GM23338 (cell line): ENCODE measurements at regions not wholly inside any gene's neighbourhood (a gene's known extent, or its start where the extent isn't known, plus 50 kb on each side); places are given as distances from the start of the nearest gene placed in this dataset.

Source experiments
- ATAC-seq: fragments of 200-7000 bp; cut with Tn5 transposase; 3 replicates; pipeline ENCODE4 v1.9.1; 2020
- DNase-seq: peaks from one replicate; pipeline ENCODE4 v3.0.0-alpha.2; 2015; ENCODE audit warnings: low spot score
- H2AFZ ChIP-seq: fragments of 200-600 bp; sonication (generic); 2 replicates; pipeline ENCODE4 v1.8.0; 2016; ENCODE audit warnings: antibody characterized with exemption, mild to moderate bottlenecking, moderate library complexity
- H3F3A ChIP-seq: fragments of 200-600 bp; sonication (generic); replicated peaks from 2 replicates; pipeline ENCODE4 v1.8.0; 2017; ENCODE audit warnings: antibody characterized with exemption, mixed run types, low read depth
- H3K27ac ChIP-seq: fragments of 200-600 bp; sonication (generic); 2 replicates; pipeline ENCODE4 v1.6.1; 2016; ENCODE audit warnings: low read depth
- H3K27me3 ChIP-seq: fragments of 200-600 bp; sonication (generic); 2 replicates; pipeline ENCODE4 v1.8.0; 2016; ENCODE audit warnings: mild to moderate bottlenecking, mixed run types, moderate library complexity; ENCODE audit not compliant: insufficient read depth
- H3K36me3 ChIP-seq: fragments of 200-600 bp; sonication (generic); 2 replicates; pipeline ENCODE4 v1.8.0; 2016; ENCODE audit warnings: mild to moderate bottlenecking; ENCODE audit not compliant: insufficient read depth
- H3K4me1 ChIP-seq: fragments of 200-600 bp; sonication (generic); 2 replicates; pipeline ENCODE4 v1.8.0; 2016; ENCODE audit warnings: mild to moderate bottlenecking, moderate library complexity; ENCODE audit not compliant: insufficient read depth
- H3K4me2 ChIP-seq: fragments of 200-600 bp; sonication (generic); 2 replicates; pipeline ENCODE4 v1.7.1; 2017; ENCODE audit warnings: mixed run types
- H3K4me3 ChIP-seq: fragments of 200-600 bp; sonication (generic); 2 replicates; pipeline ENCODE4 v1.6.1; 2016; ENCODE audit warnings: mixed run types
- H3K79me2 ChIP-seq: fragments of 200-600 bp; sonication (generic); replicated peaks from 2 replicates; pipeline ENCODE4 v1.8.0; 2017; ENCODE audit warnings: mild to moderate bottlenecking; ENCODE audit not compliant: insufficient read depth
- H3K9me2 ChIP-seq: fragments of 200-600 bp; sonication (generic); 2 replicates; pipeline ENCODE4 v1.8.0; 2017; ENCODE audit not compliant: insufficient read depth
- H4K20me1 ChIP-seq: fragments of 200-600 bp; sonication (generic); replicated peaks from 2 replicates; pipeline ENCODE4 v1.8.0; 2017; ENCODE audit warnings: mild to moderate bottlenecking; ENCODE audit not compliant: insufficient read depth
- H3K27ac Mint-ChIP-seq: 2 replicates; pipeline ENCODE4 v1.8.0; 2020; ENCODE audit warnings: inconsistent platforms, mild to moderate bottlenecking, moderate library complexity, mixed read lengths
- H3K27me3 Mint-ChIP-seq: 3 replicates; pipeline ENCODE4 v1.8.0; 2022; ENCODE audit warnings: low read depth, mild to moderate bottlenecking, moderate library complexity, mixed read lengths, inconsistent platforms; ENCODE audit not compliant: insufficient read depth, poor library complexity
- H3K36me3 Mint-ChIP-seq: 3 replicates; pipeline ENCODE4 v1.8.0; 2021; ENCODE audit warnings: low read depth, mild to moderate bottlenecking, inconsistent platforms, moderate library complexity, mixed read lengths
- H3K4me1 Mint-ChIP-seq: 3 replicates; pipeline ENCODE4 v1.8.0; 2020; ENCODE audit warnings: mild to moderate bottlenecking, inconsistent platforms, mixed read lengths
- H3K4me3 Mint-ChIP-seq: 3 replicates; pipeline ENCODE4 v1.8.0; 2021; ENCODE audit warnings: moderate library complexity, mild to moderate bottlenecking, inconsistent platforms, mixed read lengths
- H3K9me3 Mint-ChIP-seq: 3 replicates; pipeline ENCODE4 v1.8.0; 2020; ENCODE audit warnings: moderate library complexity, mild to moderate bottlenecking, inconsistent platforms, mixed read lengths
- CREB1 ChIP-seq: fragments of 250-450 bp; sonication (Bioruptor Pico); IDR thresholded peaks from 2 replicates; pipeline ENCODE4 v1.5.0; 2020; ENCODE audit warnings: low read depth, mild to moderate bottlenecking, moderate library complexity
- EZH2 ChIP-seq: fragments of 200-600 bp; sonication (generic); IDR thresholded peaks from one replicate; pipeline ENCODE4 v1.8.0; 2017; ENCODE audit warnings: antibody characterized with exemption, mild to moderate bottlenecking, low read depth; ENCODE audit not compliant: unreplicated experiment
- EZH2phosphoT487 ChIP-seq: fragments of 200-600 bp; sonication (generic); IDR thresholded peaks from one replicate; pipeline ENCODE4 v1.8.1; 2018; ENCODE audit warnings: antibody characterized with exemption; ENCODE audit not compliant: unreplicated experiment
- JUNB ChIP-seq: IDR thresholded peaks from one replicate; pipeline ENCODE4 v1.6.1; 2016; ENCODE audit warnings: antibody characterized with exemption; ENCODE audit not compliant: unreplicated experiment
- NANOG ChIP-seq: IDR thresholded peaks from 2 replicates; pipeline ENCODE4 v1.6.1; 2016; ENCODE audit warnings: antibody characterized with exemption, borderline replicate concordance
- POLR2AphosphoS5 ChIP-seq: IDR thresholded peaks from 2 replicates; pipeline ENCODE4 v1.6.1; 2016; ENCODE audit warnings: antibody characterized with exemption, low read depth
- STAT1 ChIP-seq: IDR thresholded peaks from one replicate; pipeline ENCODE4 v1.6.1; 2016; ENCODE audit warnings: antibody characterized with exemption; ENCODE audit not compliant: unreplicated experiment
- ZNF114 ChIP-seq: fragments of 250-450 bp; sonication (Bioruptor Pico); IDR thresholded peaks from 2 replicates; pipeline ENCODE4 v1.5.0; 2020; ENCODE audit warnings: mild to moderate bottlenecking, moderate library complexity
- ZNF331 ChIP-seq: fragments of 250-450 bp; sonication (Bioruptor Pico); IDR thresholded peaks from 2 replicates; pipeline ENCODE4 v1.5.0; 2020; ENCODE audit warnings: low read depth, mild to moderate bottlenecking, moderate library complexity
- TF ChIP-seq, protein P1 (sequence below): IDR thresholded peaks from one replicate; pipeline ENCODE4 v1.6.1; 2018; ENCODE audit warnings: antibody characterized with exemption; ENCODE audit not compliant: unreplicated experiment
- TF ChIP-seq, protein P2 (sequence below): IDR thresholded peaks from 2 replicates; pipeline ENCODE4 v1.6.1; 2016; ENCODE audit warnings: antibody characterized with exemption
- TF ChIP-seq, protein P3 (sequence below), 2 experiments: fragments of 200-600 bp in 1 of 2; sonication (generic) in 1 of 2; conservative IDR thresholded peaks; 2 replicates each; pipeline versions ENCODE4 v1.5.1 to v1.6.1; 2016 to 2017; ENCODE audit warnings: antibody characterized with exemption in 2 of 2, low read depth in 2 of 2, mild to moderate bottlenecking in 2 of 2, moderate library complexity in 1 of 2
- TF ChIP-seq, protein P4 (sequence below): fragments of 250-450 bp; sonication (Bioruptor Pico); IDR thresholded peaks from 2 replicates; pipeline ENCODE4 v1.5.0; 2020; ENCODE audit warnings: mild to moderate bottlenecking, moderate library complexity

DNA sequence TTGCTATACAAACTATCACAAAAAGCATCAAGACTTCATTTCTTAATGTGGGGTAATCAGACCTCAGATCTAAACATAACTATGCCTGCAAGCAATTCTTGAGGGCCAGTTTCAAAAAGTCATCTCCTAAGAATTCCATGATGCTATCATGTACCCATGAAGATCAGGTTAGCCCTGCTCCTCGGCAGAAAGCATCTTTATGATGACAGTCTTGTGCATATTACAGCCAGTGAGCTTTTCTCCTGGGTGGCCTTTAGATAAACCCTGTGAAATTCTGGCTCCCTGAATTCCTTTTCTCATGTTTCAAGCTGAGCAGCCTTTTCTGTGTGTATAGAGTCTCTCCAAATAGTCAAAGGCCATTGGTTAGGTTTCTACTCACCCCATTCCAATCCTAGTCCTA lies 201.9 kb upstream of the MCTP2 start:
- Histone ChIP-seq H3F3A (no peaks in the 10 kb centered on the region), H4K20me1 (no peaks in the 10 kb centered on the region), H3K27ac (no peak overlapping the region), H3K4me2 (no peak overlapping the region), H3K4me3 (no peak overlapping the region), H3K36me3 (no peaks in the 10 kb centered on the region), H2AFZ (no peak overlapping the region), H3K9me2 (no peaks in the 10 kb centered on the region), H3K4me1 (no peaks in the 10 kb centered on the region), H3K79me2 (no peaks in the 10 kb centered on the region), H3K27me3 (no peaks in the 10 kb centered on the region)
- no peaks in the 10 kb centered on the region for H3K36me3 Mint-ChIP-seq
- no peaks in the 10 kb centered on the region for H3K9me3 Mint-ChIP-seq
- H3K27ac Mint-ChIP-seq = no peak overlapping the region
- ATAC-seq (no peak), DNase-seq (no peak)
- H3K4me3 Mint-ChIP-seq = no peak overlapping the region
- TF ChIP-seq JUNB = no peak
- TF ChIP-seq, protein P1, sequence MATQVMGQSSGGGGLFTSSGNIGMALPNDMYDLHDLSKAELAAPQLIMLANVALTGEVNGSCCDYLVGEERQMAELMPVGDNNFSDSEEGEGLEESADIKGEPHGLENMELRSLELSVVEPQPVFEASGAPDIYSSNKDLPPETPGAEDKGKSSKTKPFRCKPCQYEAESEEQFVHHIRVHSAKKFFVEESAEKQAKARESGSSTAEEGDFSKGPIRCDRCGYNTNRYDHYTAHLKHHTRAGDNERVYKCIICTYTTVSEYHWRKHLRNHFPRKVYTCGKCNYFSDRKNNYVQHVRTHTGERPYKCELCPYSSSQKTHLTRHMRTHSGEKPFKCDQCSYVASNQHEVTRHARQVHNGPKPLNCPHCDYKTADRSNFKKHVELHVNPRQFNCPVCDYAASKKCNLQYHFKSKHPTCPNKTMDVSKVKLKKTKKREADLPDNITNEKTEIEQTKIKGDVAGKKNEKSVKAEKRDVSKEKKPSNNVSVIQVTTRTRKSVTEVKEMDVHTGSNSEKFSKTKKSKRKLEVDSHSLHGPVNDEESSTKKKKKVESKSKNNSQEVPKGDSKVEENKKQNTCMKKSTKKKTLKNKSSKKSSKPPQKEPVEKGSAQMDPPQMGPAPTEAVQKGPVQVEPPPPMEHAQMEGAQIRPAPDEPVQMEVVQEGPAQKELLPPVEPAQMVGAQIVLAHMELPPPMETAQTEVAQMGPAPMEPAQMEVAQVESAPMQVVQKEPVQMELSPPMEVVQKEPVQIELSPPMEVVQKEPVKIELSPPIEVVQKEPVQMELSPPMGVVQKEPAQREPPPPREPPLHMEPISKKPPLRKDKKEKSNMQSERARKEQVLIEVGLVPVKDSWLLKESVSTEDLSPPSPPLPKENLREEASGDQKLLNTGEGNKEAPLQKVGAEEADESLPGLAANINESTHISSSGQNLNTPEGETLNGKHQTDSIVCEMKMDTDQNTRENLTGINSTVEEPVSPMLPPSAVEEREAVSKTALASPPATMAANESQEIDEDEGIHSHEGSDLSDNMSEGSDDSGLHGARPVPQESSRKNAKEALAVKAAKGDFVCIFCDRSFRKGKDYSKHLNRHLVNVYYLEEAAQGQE = no peak
- no peak for TF ChIP-seq STAT1
- TF ChIP-seq CREB1 (CRISPR knock-in tag) = no peak
- no peak for TF ChIP-seq EZH2
- no peak for TF ChIP-seq EZH2phosphoT487
- TF ChIP-seq, protein P2, sequence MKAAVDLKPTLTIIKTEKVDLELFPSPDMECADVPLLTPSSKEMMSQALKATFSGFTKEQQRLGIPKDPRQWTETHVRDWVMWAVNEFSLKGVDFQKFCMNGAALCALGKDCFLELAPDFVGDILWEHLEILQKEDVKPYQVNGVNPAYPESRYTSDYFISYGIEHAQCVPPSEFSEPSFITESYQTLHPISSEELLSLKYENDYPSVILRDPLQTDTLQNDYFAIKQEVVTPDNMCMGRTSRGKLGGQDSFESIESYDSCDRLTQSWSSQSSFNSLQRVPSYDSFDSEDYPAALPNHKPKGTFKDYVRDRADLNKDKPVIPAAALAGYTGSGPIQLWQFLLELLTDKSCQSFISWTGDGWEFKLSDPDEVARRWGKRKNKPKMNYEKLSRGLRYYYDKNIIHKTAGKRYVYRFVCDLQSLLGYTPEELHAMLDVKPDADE = no peak
- TF ChIP-seq NANOG = no peak
- TF ChIP-seq, protein P3, sequence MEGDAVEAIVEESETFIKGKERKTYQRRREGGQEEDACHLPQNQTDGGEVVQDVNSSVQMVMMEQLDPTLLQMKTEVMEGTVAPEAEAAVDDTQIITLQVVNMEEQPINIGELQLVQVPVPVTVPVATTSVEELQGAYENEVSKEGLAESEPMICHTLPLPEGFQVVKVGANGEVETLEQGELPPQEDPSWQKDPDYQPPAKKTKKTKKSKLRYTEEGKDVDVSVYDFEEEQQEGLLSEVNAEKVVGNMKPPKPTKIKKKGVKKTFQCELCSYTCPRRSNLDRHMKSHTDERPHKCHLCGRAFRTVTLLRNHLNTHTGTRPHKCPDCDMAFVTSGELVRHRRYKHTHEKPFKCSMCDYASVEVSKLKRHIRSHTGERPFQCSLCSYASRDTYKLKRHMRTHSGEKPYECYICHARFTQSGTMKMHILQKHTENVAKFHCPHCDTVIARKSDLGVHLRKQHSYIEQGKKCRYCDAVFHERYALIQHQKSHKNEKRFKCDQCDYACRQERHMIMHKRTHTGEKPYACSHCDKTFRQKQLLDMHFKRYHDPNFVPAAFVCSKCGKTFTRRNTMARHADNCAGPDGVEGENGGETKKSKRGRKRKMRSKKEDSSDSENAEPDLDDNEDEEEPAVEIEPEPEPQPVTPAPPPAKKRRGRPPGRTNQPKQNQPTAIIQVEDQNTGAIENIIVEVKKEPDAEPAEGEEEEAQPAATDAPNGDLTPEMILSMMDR (conservative IDR thresholded peaks at IDR 0.05; ENCODE audit: low read depth in 2 of 2) = no peak
- TF ChIP-seq, protein P4, sequence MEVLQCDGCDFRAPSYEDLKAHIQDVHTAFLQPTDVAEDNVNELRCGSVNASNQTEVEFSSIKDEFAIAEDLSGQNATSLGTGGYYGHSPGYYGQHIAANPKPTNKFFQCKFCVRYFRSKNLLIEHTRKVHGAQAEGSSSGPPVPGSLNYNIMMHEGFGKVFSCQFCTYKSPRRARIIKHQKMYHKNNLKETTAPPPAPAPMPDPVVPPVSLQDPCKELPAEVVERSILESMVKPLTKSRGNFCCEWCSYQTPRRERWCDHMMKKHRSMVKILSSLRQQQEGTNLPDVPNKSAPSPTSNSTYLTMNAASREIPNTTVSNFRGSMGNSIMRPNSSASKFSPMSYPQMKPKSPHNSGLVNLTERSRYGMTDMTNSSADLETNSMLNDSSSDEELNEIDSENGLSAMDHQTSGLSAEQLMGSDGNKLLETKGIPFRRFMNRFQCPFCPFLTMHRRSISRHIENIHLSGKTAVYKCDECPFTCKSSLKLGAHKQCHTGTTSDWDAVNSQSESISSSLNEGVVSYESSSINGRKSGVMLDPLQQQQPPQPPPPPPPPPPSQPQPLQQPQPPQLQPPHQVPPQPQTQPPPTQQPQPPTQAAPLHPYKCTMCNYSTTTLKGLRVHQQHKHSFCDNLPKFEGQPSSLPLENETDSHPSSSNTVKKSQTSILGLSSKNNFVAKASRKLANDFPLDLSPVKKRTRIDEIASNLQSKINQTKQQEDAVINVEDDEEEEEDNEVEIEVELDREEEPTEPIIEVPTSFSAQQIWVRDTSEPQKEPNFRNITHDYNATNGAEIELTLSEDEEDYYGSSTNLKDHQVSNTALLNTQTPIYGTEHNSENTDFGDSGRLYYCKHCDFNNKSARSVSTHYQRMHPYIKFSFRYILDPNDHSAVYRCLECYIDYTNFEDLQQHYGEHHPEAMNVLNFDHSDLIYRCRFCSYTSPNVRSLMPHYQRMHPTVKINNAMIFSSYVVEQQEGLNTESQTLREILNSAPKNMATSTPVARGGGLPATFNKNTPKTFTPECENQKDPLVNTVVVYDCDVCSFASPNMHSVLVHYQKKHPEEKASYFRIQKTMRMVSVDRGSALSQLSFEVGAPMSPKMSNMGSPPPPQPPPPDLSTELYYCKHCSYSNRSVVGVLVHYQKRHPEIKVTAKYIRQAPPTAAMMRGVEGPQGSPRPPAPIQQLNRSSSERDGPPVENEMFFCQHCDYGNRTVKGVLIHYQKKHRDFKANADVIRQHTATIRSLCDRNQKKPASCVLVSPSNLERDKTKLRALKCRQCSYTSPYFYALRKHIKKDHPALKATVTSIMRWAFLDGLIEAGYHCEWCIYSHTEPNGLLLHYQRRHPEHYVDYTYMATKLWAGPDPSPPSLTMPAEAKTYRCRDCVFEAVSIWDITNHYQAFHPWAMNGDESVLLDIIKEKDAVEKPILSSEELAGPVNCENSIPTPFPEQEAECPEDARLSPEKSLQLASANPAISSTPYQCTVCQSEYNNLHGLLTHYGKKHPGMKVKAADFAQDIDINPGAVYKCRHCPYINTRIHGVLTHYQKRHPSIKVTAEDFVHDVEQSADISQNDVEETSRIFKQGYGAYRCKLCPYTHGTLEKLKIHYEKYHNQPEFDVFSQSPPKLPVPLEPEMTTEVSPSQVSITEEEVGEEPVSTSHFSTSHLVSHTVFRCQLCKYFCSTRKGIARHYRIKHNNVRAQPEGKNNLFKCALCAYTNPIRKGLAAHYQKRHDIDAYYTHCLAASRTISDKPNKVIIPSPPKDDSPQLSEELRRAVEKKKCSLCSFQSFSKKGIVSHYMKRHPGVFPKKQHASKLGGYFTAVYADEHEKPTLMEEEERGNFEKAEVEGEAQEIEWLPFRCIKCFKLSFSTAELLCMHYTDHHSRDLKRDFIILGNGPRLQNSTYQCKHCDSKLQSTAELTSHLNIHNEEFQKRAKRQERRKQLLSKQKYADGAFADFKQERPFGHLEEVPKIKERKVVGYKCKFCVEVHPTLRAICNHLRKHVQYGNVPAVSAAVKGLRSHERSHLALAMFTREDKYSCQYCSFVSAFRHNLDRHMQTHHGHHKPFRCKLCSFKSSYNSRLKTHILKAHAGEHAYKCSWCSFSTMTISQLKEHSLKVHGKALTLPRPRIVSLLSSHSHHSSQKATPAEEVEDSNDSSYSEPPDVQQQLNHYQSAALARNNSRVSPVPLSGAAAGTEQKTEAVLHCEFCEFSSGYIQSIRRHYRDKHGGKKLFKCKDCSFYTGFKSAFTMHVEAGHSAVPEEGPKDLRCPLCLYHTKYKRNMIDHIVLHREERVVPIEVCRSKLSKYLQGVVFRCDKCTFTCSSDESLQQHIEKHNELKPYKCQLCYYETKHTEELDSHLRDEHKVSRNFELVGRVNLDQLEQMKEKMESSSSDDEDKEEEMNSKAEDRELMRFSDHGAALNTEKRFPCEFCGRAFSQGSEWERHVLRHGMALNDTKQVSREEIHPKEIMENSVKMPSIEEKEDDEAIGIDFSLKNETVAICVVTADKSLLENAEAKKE = no peak
- TF ChIP-seq POLR2AphosphoS5 = no peak
- TF ChIP-seq ZNF114 = no peak
- TF ChIP-seq ZNF331 (CRISPR knock-in tag) = no peak
- H3K4me1 Mint-ChIP-seq = 0 out of 3 replicates have a peak, but pooled peaks cover 2% of the 10 kb centered on the region
- peaks cover 2% of the 10 kb centered on the region for H3K27me3 Mint-ChIP-seq
